Liver (tissue), 8 donors: ENCODE measurements at regions not wholly inside any gene's neighbourhood (a gene's known extent, or its start where the extent isn't known, plus 50 kb on each side); places are given as distances from the start of the nearest gene placed in this dataset.

Experiments used
- DNase-seq: peaks from one replicate; pipeline ENCODE4 v3.0.0-alpha.2; 2017; ENCODE audit warnings: low spot score
- H3K27ac ChIP-seq, 2 donors: one replicate each; pipeline ENCODE4 v1.7.0; 2013; ENCODE audit warnings: inconsistent platforms in 2 of 2, low read length in 2 of 2, control low read depth in 1 of 2, low read depth in 1 of 2, mild to moderate bottlenecking in 1 of 2
- H3K27me3 ChIP-seq, 4 donors: one replicate each; pipeline versions ENCODE4 v1.6.1 to v1.7.0; 2013; ENCODE audit warnings: low read length in 3 of 4, inconsistent platforms in 1 of 4, mild to moderate bottlenecking in 1 of 4, moderate library complexity in 1 of 4; ENCODE audit not compliant: control insufficient read depth in 4 of 4, insufficient read depth in 4 of 4
- H3K36me3 ChIP-seq, 4 donors: one replicate each; pipeline versions ENCODE4 v1.6.1 to v1.7.0; 2013; ENCODE audit warnings: low read length in 3 of 4, mild to moderate bottlenecking in 3 of 4, low read depth in 1 of 4, moderate library complexity in 1 of 4; ENCODE audit not compliant: control insufficient read depth in 4 of 4, insufficient read depth in 3 of 4
- H3K4me1 ChIP-seq, 4 donors: one replicate each; pipeline versions ENCODE4 v1.6.1 to v1.7.0; 2013; ENCODE audit warnings: low read length in 3 of 4, mild to moderate bottlenecking in 3 of 4, moderate library complexity in 1 of 4; ENCODE audit not compliant: control insufficient read depth in 4 of 4, insufficient read depth in 4 of 4
- H3K4me3 ChIP-seq, 3 donors: one replicate each; pipeline versions ENCODE4 v1.6.1 to v1.7.0; 2013; ENCODE audit warnings: low read length in 3 of 3, control low read depth in 1 of 3, low read depth in 1 of 3, mild to moderate bottlenecking in 1 of 3
- H3K9ac ChIP-seq, 2 donors: one replicate each; pipeline ENCODE4 v1.7.0; 2013; ENCODE audit warnings: low read length in 2 of 2, mild to moderate bottlenecking in 2 of 2, moderate library complexity in 2 of 2, control low read depth in 1 of 2, low read depth in 1 of 2
- H3K9me3 ChIP-seq, 4 donors: one replicate each; pipeline versions ENCODE4 v1.6.1 to v1.7.0; 2013; ENCODE audit warnings: low read length in 3 of 4; ENCODE audit not compliant: control insufficient read depth in 4 of 4
- FOXA1 ChIP-seq: IDR thresholded peaks from 2 replicates; pipeline ENCODE4 v1.6.1; 2016; ENCODE audit warnings: antibody characterized with exemption
- FOXA2 ChIP-seq: IDR thresholded peaks from 2 replicates; pipeline ENCODE4 v1.6.1; 2016; ENCODE audit warnings: antibody characterized with exemption
- HNF4A ChIP-seq, 2 donors: conservative IDR thresholded peaks; 2 replicates each; pipeline ENCODE4 v1.6.1; 2016; ENCODE audit warnings: antibody characterized with exemption in 2 of 2, mild to moderate bottlenecking in 2 of 2
- HNF4G ChIP-seq: IDR thresholded peaks from 2 replicates; pipeline ENCODE4 v1.6.1; 2016; ENCODE audit warnings: antibody characterized with exemption
- JUND ChIP-seq, 2 donors: IDR thresholded peaks; 2 replicates each; pipeline ENCODE4 v1.6.1; 2016; ENCODE audit warnings: antibody characterized with exemption in 2 of 2
- NR2F2 ChIP-seq: IDR thresholded peaks from 2 replicates; pipeline ENCODE4 v1.6.1; 2016; ENCODE audit warnings: antibody characterized with exemption
- RAD21 ChIP-seq, 2 donors: IDR thresholded peaks; 2 replicates each; pipeline ENCODE4 v1.6.1; 2016; ENCODE audit warnings: antibody characterized with exemption in 2 of 2, mild to moderate bottlenecking in 2 of 2
- RXRA ChIP-seq, 2 donors: IDR thresholded peaks; 2 replicates each; pipeline ENCODE4 v1.6.1; 2017 to 2018; ENCODE audit warnings: antibody characterized with exemption in 2 of 2, mild to moderate bottlenecking in 1 of 2
- SP1 ChIP-seq: IDR thresholded peaks from 2 replicates; pipeline ENCODE4 v1.6.1; 2018; ENCODE audit warnings: antibody characterized with exemption, mild to moderate bottlenecking
- TAF1 ChIP-seq: conservative IDR thresholded peaks from 2 replicates; pipeline ENCODE4 v1.6.1; 2016; ENCODE audit warnings: antibody characterized with exemption, mild to moderate bottlenecking
- YY1 ChIP-seq: IDR thresholded peaks from 2 replicates; pipeline ENCODE4 v1.6.1; 2016; ENCODE audit warnings: antibody characterized with exemption, mild to moderate bottlenecking
- WGBS: extraction: QIAGEN DNeasy Blood & Tissue Kit; methylation state at CpG from one replicate; pipeline ENCODE4 v1.1.7; 2013; 5-methylcytosine and 5-hydroxymethylcytosine counted together
- TF ChIP-seq, protein P1 (sequence below): fragments of 150-350 bp; IDR thresholded peaks from 2 replicates; pipeline ENCODE4 v1.5.1; 2017; ENCODE audit warnings: improper control_type of control experiment, low read depth, low read length; ENCODE audit not compliant: missing input control
- TF ChIP-seq, protein P2 (sequence below): IDR thresholded peaks from 2 replicates; pipeline ENCODE4 v1.6.1; 2016; ENCODE audit warnings: antibody characterized with exemption, mild to moderate bottlenecking
- TF ChIP-seq, protein P3 (sequence below): IDR thresholded peaks from 2 replicates; pipeline ENCODE4 v1.6.1; 2016; ENCODE audit warnings: antibody characterized with exemption
- TF ChIP-seq, protein P4 (sequence below): IDR thresholded peaks from 2 replicates; pipeline ENCODE4 v1.6.1; 2016; ENCODE audit warnings: antibody characterized with exemption
- donor health status: healthy.
- donor health status: healthy.
- donor health status: healthy.
- donor health status: healthy.
- donor health status: healthy.

DNA sequence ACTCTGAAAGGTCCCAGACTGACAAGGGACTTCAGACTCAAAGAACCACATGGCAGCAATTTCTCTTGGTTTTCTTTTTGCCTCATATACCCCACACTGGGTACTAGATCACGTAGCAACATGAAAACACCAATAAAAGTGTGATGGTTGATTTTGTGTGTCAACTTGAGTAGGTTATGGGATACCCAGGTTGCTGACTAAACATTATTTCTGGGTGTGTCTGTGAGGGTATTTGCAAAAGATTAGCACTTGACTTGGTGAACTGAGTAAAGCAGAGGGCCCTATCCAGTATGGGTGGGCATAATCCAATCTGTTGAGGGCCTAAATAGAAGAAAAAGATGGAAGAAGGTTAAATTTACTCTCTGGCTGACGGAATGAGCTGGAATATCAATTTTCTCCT lies 53.8 kb upstream of the ZNF618 start:
- Histone ChIP-seq H3K4me1 (no peaks in the 10 kb centered on the region), H3K27ac (no peak overlapping the region), H3K27me3 (no peaks in the 10 kb centered on the region), H3K9ac (no peak overlapping the region), H3K9me3 (no peaks in the 10 kb centered on the region), H3K36me3 (no peaks in the 10 kb centered on the region), H3K4me3 (no peak overlapping the region)
- WGBS = 91% methylated on average over 2 of the region's 2 CpGs
- DNase-seq = no peak
- TF ChIP-seq YY1 (no peak), RAD21 (IDR thresholded peaks at IDR 0.05) (no peak), TAF1 (no peak), FOXA2 (no peak), HNF4G (no peak), NR2F2 (no peak), FOXA1 (no peak), JUND (IDR thresholded peaks at IDR 0.05) (no peak), SP1 (no peak), RXRA (IDR thresholded peaks at IDR 0.05) (no peak), HNF4A (conservative IDR thresholded peaks at IDR 0.05) (no peak)
- TF ChIP-seq, protein P1, sequence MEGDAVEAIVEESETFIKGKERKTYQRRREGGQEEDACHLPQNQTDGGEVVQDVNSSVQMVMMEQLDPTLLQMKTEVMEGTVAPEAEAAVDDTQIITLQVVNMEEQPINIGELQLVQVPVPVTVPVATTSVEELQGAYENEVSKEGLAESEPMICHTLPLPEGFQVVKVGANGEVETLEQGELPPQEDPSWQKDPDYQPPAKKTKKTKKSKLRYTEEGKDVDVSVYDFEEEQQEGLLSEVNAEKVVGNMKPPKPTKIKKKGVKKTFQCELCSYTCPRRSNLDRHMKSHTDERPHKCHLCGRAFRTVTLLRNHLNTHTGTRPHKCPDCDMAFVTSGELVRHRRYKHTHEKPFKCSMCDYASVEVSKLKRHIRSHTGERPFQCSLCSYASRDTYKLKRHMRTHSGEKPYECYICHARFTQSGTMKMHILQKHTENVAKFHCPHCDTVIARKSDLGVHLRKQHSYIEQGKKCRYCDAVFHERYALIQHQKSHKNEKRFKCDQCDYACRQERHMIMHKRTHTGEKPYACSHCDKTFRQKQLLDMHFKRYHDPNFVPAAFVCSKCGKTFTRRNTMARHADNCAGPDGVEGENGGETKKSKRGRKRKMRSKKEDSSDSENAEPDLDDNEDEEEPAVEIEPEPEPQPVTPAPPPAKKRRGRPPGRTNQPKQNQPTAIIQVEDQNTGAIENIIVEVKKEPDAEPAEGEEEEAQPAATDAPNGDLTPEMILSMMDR = no peak
- TF ChIP-seq, protein P2, sequence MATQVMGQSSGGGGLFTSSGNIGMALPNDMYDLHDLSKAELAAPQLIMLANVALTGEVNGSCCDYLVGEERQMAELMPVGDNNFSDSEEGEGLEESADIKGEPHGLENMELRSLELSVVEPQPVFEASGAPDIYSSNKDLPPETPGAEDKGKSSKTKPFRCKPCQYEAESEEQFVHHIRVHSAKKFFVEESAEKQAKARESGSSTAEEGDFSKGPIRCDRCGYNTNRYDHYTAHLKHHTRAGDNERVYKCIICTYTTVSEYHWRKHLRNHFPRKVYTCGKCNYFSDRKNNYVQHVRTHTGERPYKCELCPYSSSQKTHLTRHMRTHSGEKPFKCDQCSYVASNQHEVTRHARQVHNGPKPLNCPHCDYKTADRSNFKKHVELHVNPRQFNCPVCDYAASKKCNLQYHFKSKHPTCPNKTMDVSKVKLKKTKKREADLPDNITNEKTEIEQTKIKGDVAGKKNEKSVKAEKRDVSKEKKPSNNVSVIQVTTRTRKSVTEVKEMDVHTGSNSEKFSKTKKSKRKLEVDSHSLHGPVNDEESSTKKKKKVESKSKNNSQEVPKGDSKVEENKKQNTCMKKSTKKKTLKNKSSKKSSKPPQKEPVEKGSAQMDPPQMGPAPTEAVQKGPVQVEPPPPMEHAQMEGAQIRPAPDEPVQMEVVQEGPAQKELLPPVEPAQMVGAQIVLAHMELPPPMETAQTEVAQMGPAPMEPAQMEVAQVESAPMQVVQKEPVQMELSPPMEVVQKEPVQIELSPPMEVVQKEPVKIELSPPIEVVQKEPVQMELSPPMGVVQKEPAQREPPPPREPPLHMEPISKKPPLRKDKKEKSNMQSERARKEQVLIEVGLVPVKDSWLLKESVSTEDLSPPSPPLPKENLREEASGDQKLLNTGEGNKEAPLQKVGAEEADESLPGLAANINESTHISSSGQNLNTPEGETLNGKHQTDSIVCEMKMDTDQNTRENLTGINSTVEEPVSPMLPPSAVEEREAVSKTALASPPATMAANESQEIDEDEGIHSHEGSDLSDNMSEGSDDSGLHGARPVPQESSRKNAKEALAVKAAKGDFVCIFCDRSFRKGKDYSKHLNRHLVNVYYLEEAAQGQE = no peak
- TF ChIP-seq, protein P3, sequence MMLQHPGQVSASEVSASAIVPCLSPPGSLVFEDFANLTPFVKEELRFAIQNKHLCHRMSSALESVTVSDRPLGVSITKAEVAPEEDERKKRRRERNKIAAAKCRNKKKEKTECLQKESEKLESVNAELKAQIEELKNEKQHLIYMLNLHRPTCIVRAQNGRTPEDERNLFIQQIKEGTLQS = no peak
- TF ChIP-seq, protein P4, sequence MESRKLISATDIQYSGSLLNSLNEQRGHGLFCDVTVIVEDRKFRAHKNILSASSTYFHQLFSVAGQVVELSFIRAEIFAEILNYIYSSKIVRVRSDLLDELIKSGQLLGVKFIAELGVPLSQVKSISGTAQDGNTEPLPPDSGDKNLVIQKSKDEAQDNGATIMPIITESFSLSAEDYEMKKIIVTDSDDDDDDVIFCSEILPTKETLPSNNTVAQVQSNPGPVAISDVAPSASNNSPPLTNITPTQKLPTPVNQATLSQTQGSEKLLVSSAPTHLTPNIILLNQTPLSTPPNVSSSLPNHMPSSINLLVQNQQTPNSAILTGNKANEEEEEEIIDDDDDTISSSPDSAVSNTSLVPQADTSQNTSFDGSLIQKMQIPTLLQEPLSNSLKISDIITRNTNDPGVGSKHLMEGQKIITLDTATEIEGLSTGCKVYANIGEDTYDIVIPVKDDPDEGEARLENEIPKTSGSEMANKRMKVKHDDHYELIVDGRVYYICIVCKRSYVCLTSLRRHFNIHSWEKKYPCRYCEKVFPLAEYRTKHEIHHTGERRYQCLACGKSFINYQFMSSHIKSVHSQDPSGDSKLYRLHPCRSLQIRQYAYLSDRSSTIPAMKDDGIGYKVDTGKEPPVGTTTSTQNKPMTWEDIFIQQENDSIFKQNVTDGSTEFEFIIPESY = no peak

DNA sequence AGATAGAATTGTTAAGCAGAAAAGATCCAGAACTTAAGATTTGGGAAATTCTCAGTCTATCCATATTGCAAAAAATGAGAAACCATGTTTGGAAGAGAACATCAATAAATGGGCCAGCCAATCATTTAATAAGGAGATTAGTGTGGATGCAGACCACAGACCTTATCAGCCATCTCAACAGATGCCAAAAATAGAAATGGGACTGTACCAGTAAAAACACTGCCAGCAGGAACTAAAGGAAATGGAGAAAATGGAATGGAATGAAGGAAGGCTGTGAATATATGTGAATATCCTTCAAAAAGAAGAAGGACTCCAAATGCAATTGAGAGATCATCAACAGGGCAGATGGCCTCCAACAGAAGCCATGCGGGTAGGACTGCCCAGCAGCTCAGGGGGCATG lies 52.7 kb upstream of the ZNF618 start:
- Histone ChIP-seq H3K4me1 (no peaks in the 10 kb centered on the region), H3K27ac (no peak overlapping the region), H3K9me3 (no peaks in the 10 kb centered on the region), H3K27me3 (no peaks in the 10 kb centered on the region), H3K36me3 (no peaks in the 10 kb centered on the region), H3K9ac (no peak overlapping the region), H3K4me3 (no peak overlapping the region)
- no peak for DNase-seq
- TF ChIP-seq, protein P2 = no peak
- TF ChIP-seq YY1 = no peak
- no peak for TF ChIP-seq FOXA1
- TF ChIP-seq HNF4G = no peak
- TF ChIP-seq, protein P3 = no peak
- WGBS = 89% methylated on average over 1 of the region's 1 CpG
